DND-41 (cell line): ENCODE measurements at regions not wholly inside any gene's neighbourhood (a gene's known extent, or its start where the extent isn't known, plus 50 kb on each side); places are given as distances from the start of the nearest gene placed in this dataset.
"Not testable (repeated sequence)": the region's sequence is repeated elsewhere in the genome, so short reads cannot be mapped to it uniquely, and the experiment has no call there.

Source experiments
- ATAC-seq: fragments of 200-7000 bp; cut with Tn5 transposase; 3 replicates; pipeline ENCODE4 v1.9.1; 2021; ENCODE audit warnings: low read depth; ENCODE audit not compliant: insufficient read depth
- DNase-seq: peaks from one replicate; pipeline ENCODE4 v3.0.0-alpha.2; 2020
- H2AFZ ChIP-seq: 2 replicates; pipeline ENCODE4 v1.6.0; 2012; ENCODE audit warnings: low read depth, low read length
- H3K27ac ChIP-seq: 2 replicates; pipeline ENCODE4 v1.5.1; 2012; ENCODE audit warnings: low read length, inconsistent platforms
- H3K27me3 ChIP-seq: fragments of 200-600 bp; sonication (generic); 2 replicates; pipeline ENCODE4 v1.6.0; 2012; ENCODE audit warnings: low read length, mild to moderate bottlenecking, inconsistent platforms; ENCODE audit not compliant: insufficient read depth, poor library complexity
- H3K36me3 ChIP-seq: 2 replicates; pipeline ENCODE4 v1.5.1; 2012; ENCODE audit warnings: low read length, inconsistent platforms; ENCODE audit not compliant: insufficient read depth
- H3K4me1 ChIP-seq: 2 replicates; pipeline ENCODE4 v1.5.1; 2012; ENCODE audit warnings: mild to moderate bottlenecking, low read length; ENCODE audit not compliant: insufficient read depth
- H3K4me2 ChIP-seq: 2 replicates; pipeline ENCODE4 v1.6.0; 2012; ENCODE audit warnings: mild to moderate bottlenecking, moderate library complexity, low read length, inconsistent platforms; ENCODE audit not compliant: insufficient read depth
- H3K4me3 ChIP-seq, 2 experiments: fragments of 200-600 bp in 1 of 2; shearing (Covaris generic) in 1 of 2; 2 replicates each; pipeline ENCODE4 v1.5.1; 2012 to 2016; ENCODE audit warnings: inconsistent platforms in 2 of 2, low read length in 2 of 2, mild to moderate bottlenecking in 2 of 2, low read depth in 1 of 2, moderate library complexity in 1 of 2
- H3K79me2 ChIP-seq: 2 replicates; pipeline ENCODE4 v1.6.0; 2012; ENCODE audit warnings: low read length, inconsistent platforms; ENCODE audit not compliant: insufficient read depth
- H3K9ac ChIP-seq: 2 replicates; pipeline ENCODE4 v1.6.0; 2012; ENCODE audit warnings: low read depth, mild to moderate bottlenecking, inconsistent platforms, low read length, moderate library complexity
- H3K9me3 ChIP-seq: 2 replicates; pipeline ENCODE4 v1.5.1; 2012; ENCODE audit warnings: low read length, moderate library complexity, mild to moderate bottlenecking, inconsistent platforms; ENCODE audit not compliant: insufficient read depth, severe bottlenecking
- H4K20me1 ChIP-seq: 2 replicates; pipeline ENCODE4 v1.6.0; 2012; ENCODE audit warnings: low read length; ENCODE audit not compliant: insufficient read depth
- EZH2 ChIP-seq: IDR thresholded peaks from 3 replicates; pipeline ENCODE4 v1.6.1; 2012; ENCODE audit warnings: borderline replicate concordance, low read depth, mild to moderate bottlenecking, moderate library complexity, low read length, inconsistent platforms; ENCODE audit not compliant: severe bottlenecking
- TF ChIP-seq, protein P1 (sequence below): IDR thresholded peaks from 2 replicates; pipeline ENCODE4 v1.5.1; 2012; ENCODE audit warnings: borderline replicate concordance, low read length, moderate library complexity, mild to moderate bottlenecking; ENCODE audit not compliant: poor library complexity, severe bottlenecking; ENCODE audit errors: extremely low read depth

DNA sequence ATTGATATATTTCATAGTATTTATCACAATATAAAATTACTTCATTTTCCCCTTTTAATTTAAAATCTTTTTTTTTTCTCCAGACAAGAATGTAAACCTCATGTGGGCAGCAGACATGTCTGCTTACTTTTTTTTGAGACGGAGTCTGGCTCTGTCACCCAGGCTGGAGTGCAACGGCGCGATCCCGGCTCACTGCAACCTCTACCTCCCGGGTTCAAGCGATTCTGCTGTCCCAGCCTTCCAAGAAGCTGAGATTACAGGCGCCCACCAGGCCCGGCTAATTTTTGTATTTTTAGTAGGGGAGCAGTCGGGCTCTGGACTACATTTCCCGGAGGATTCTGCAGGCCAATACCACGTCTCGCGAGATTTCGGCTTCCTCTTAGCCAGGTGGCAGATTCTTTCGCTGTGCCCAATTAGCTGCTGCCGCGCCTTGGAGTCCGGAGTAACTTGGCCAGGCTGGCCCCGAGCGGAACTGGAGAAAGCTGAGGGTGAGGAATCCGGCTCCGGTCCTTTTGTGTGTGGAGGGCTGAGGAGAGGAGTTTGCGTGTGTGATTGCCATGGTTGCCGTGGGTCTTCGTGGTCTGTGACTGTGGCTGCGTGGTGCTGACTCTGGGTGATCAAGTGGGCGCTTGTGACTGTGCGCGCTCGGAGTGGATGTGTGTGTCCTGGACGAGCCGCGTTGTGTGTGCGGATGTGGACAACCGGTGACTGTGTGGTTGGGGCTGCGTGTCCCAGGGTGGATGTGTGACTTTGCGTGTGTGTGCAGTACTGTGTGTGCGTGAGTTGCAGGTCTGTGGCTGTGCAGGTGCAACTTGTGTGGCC lies 313.0 kb upstream of the ZNF337 start:
- H3K36me3 ChIP-seq, H3K4me1 ChIP-seq, H3K4me2 ChIP-seq, H4K20me1 ChIP-seq, H3K27me3 ChIP-seq, H3K27ac ChIP-seq, H3K4me3 ChIP-seq, H3K79me2 ChIP-seq, DNase-seq, H3K9ac ChIP-seq, H2AFZ ChIP-seq, ATAC-seq, H3K9me3 ChIP-seq: not testable (repeated sequence)

DNA sequence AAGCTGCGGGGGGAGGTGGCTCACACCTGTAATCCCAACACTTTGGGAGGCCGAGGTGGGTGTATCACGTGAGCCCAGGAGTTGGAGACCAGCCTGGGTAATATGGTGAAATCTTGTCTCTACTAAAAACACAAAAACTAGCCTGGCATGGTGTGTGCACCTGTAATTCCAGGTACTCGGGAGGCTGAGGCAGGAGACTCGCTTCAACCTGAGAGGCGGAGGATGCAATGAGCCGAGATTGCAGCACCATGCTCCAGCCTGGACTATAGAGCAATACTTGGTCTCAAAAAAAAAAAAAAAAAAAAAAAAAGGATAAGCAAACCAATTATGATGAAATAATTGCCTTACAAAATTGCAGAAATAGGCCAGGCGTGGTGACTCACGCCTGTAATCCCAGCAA lies 311.4 kb upstream of the ZNF337 start:
- not testable (repeated sequence) for H3K4me1 ChIP-seq, H2AFZ ChIP-seq, H3K4me3 ChIP-seq, DNase-seq, H3K27ac ChIP-seq, ATAC-seq, H3K27me3 ChIP-seq, H3K4me2 ChIP-seq, H3K9ac ChIP-seq, H3K9me3 ChIP-seq, H3K36me3 ChIP-seq, H3K79me2 ChIP-seq, H4K20me1 ChIP-seq

DNA sequence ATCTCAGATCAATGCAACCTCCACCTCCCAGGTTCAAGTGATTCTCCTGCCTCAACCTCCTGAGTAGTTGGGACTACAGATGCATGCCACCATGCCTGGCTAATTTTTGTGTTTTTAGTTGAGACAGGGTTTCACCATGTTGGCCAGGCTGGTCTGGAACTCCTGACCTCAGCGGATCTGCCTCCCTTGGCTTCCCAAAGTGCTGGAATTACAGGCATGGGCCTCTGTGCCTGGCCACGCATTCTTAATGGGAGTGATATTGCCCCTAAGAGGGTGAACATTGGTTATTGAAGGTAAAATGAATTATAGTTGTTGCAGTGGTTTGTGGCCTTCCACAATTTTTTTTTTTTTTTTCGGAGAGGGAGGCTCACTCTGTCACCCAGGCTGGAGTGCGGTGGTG lies 309.5 kb upstream of the ZNF337 start:
- H3K4me3 ChIP-seq, H3K27ac ChIP-seq, H3K79me2 ChIP-seq, H2AFZ ChIP-seq, ATAC-seq, H4K20me1 ChIP-seq, H3K9ac ChIP-seq, H3K27me3 ChIP-seq, DNase-seq, H3K4me1 ChIP-seq, H3K9me3 ChIP-seq, H3K36me3 ChIP-seq, H3K4me2 ChIP-seq: not testable (repeated sequence)

DNA sequence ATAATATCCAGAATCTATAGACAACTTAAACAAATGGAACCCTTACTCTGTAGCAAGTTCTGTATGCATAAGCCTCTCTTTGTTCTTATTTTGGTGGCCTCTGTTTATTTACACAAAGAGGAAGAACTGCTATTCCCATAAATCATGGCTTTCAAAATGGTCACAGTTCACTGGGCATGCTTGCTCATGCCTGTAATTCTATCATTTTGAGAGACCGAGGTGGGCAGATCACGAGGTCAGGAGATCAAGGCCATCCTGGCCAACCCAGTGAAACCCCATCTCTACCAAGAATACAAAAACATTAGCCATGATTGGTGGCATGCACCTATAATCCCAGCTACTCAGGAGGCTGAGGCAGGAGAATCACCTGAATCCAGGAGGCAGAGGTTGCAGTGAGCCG lies 307.3 kb upstream of the ZNF337 start:
- H3K79me2 ChIP-seq, H3K4me2 ChIP-seq, H3K4me3 ChIP-seq, H3K9ac ChIP-seq, H3K27me3 ChIP-seq, DNase-seq, H3K36me3 ChIP-seq, H3K9me3 ChIP-seq, H3K4me1 ChIP-seq, H4K20me1 ChIP-seq, ATAC-seq, H2AFZ ChIP-seq, H3K27ac ChIP-seq: not testable (repeated sequence)

DNA sequence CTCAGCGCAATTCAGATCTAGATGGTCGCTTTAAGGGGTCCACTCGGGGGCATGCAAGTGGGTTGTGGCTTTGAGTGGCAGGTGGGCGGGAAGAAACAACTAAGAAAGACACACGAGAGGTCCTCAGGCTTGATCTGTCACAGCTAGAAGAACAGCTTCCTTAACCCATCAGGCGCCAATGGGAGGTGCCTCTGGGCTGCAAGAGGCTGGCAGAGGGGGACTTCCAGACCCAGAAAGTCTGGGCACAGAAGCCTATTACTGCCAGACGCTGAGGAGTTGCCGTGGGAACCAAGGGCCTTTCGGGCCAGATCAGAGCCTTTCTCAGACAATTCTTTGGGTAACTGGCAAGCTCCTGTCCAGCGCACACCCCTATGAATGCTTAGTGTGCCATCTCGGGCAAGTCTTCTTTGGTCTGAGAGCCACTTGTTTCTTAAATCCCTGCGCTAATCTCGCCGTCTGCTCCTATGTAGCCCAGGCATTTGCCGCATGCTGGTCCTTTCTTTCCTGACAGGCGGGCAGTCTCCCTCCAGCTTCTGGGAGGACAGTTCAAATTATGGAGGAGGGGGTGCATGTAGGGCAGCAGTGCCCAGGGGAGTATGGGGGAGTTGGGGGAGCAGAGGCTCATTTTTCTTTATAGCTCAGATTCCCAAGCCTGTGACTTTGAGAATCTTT lies 300.9 kb upstream of the ZNF337 start:
- H3K79me2 ChIP-seq, H4K20me1 ChIP-seq, ATAC-seq, DNase-seq, H3K9ac ChIP-seq, H3K4me2 ChIP-seq, H2AFZ ChIP-seq, H3K9me3 ChIP-seq, H3K27me3 ChIP-seq, H3K36me3 ChIP-seq, H3K4me3 ChIP-seq, H3K27ac ChIP-seq, H3K4me1 ChIP-seq: not testable (repeated sequence)

DNA sequence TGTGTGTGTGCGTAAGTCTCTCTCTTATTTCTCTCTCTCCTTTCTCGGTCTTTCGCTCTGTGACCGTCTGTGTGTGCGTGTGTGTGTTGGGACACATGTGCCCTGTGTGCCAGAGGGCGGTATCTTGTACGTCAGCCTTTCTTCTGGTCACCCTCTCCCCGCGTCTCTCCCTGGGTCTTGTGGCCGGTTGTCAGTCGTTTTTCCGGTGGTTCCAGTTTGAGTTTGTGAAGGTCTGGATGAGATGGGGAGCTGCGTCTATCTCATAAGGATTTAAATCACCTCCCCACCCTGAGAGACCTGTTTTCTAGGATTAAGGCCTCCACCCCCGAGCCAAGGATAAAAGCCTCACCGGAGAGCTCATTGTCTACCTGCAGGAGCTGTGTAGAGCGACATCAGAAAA lies 295.5 kb upstream of the ZNF337 start:
- no peaks in the 10 kb centered on the region for H3K9me3 ChIP-seq
- H3K27ac ChIP-seq, result no peak overlapping the region
- no peak overlapping the region for H2AFZ ChIP-seq
- no peak overlapping the region for H3K4me2 ChIP-seq
- no peaks in the 10 kb centered on the region for H3K4me1 ChIP-seq
- H3K27me3 ChIP-seq, result no peaks in the 10 kb centered on the region
- no peaks in the 10 kb centered on the region for H3K79me2 ChIP-seq
- H3K36me3 ChIP-seq, result no peaks in the 10 kb centered on the region
- H3K4me3 ChIP-seq, result no peak overlapping the region
- peak; percentile 59; the same call in 2 of the 3 replicates for ATAC-seq
- H4K20me1 ChIP-seq, result no peaks in the 10 kb centered on the region
- H3K9ac ChIP-seq, result no peak overlapping the region
- TF ChIP-seq EZH2, result no peak
- TF ChIP-seq, protein P1, sequence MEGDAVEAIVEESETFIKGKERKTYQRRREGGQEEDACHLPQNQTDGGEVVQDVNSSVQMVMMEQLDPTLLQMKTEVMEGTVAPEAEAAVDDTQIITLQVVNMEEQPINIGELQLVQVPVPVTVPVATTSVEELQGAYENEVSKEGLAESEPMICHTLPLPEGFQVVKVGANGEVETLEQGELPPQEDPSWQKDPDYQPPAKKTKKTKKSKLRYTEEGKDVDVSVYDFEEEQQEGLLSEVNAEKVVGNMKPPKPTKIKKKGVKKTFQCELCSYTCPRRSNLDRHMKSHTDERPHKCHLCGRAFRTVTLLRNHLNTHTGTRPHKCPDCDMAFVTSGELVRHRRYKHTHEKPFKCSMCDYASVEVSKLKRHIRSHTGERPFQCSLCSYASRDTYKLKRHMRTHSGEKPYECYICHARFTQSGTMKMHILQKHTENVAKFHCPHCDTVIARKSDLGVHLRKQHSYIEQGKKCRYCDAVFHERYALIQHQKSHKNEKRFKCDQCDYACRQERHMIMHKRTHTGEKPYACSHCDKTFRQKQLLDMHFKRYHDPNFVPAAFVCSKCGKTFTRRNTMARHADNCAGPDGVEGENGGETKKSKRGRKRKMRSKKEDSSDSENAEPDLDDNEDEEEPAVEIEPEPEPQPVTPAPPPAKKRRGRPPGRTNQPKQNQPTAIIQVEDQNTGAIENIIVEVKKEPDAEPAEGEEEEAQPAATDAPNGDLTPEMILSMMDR, result no peak
- no peak for DNase-seq
